ENCODE measurements at regions not wholly inside any gene's neighbourhood (a gene's known extent, or its start where the extent isn't known, plus 50 kb on each side); places are given as distances from the start of the nearest gene placed in this dataset.

- TF ChIP-seq CTCF (IDR thresholded peaks at IDR 0.05) = no peak
- no peaks in the 10 kb centered on the region for H3K9me3 ChIP-seq
- H3K27ac ChIP-seq = no peak overlapping the region
- DNase-seq (ENCODE audit: low spot score) = no peak
- H3K36me3 ChIP-seq = no peaks in the 10 kb centered on the region
- H3K4me1 ChIP-seq = no peaks in the 10 kb centered on the region
- H3K27me3 ChIP-seq = no peaks in the 10 kb centered on the region
- H3K4me3 ChIP-seq = no peak overlapping the region
Observed at GRCh38 chr2:13584020-13584419, 867.3 kb downstream of the TRIB2 start.

GRCh38 chr2:13585732-13586131 lies 869.0 kb downstream of the TRIB2 start:
- no peak overlapping the region for H3K4me3 ChIP-seq
- no peaks in the 10 kb centered on the region for H3K36me3 ChIP-seq
- H3K9me3 ChIP-seq = no peaks in the 10 kb centered on the region
- no peak overlapping the region for H3K27ac ChIP-seq
- TF ChIP-seq CTCF (IDR thresholded peaks at IDR 0.05) = no peak
- H3K4me1 ChIP-seq = no peaks in the 10 kb centered on the region
- H3K27me3 ChIP-seq = no peaks in the 10 kb centered on the region
- DNase-seq (ENCODE audit: low spot score) = no peak

GRCh38 chr2:13596233-13596632 lies 879.5 kb downstream of the TRIB2 start:
- Histone ChIP-seq H3K9me3 (no peaks in the 10 kb centered on the region), H3K27ac (no peak overlapping the region), H3K36me3 (no peaks in the 10 kb centered on the region), H3K4me3 (no peak overlapping the region), H3K27me3 (no peaks in the 10 kb centered on the region), H3K4me1 (no peaks in the 10 kb centered on the region)
- DNase-seq (ENCODE audit: low spot score) = no peak
- no peak for TF ChIP-seq CTCF (IDR thresholded peaks at IDR 0.05)

GRCh38 chr2:13597176-13597575 lies 880.4 kb downstream of the TRIB2 start:
- DNase-seq (ENCODE audit: low spot score) = no peak
- Histone ChIP-seq H3K27me3 (no peaks in the 10 kb centered on the region), H3K4me1 (no peaks in the 10 kb centered on the region), H3K9me3 (no peaks in the 10 kb centered on the region), H3K36me3 (no peaks in the 10 kb centered on the region), H3K27ac (no peak overlapping the region), H3K4me3 (no peak overlapping the region)
- no peak for TF ChIP-seq CTCF (IDR thresholded peaks at IDR 0.05)

GRCh38 chr2:13601506-13601905 lies 884.8 kb downstream of the TRIB2 start:
- H3K9me3 ChIP-seq = no peaks in the 10 kb centered on the region

More at GRCh38 chr2:13601506-13601905, 884.8 kb downstream of the TRIB2 start:
- no peak for TF ChIP-seq CTCF (IDR thresholded peaks at IDR 0.05)
- Histone ChIP-seq H3K27me3 (no peaks in the 10 kb centered on the region), H3K4me1 (no peaks in the 10 kb centered on the region), H3K4me3 (no peak overlapping the region), H3K27ac (no peak overlapping the region), H3K36me3 (no peaks in the 10 kb centered on the region)
- DNase-seq (ENCODE audit: low spot score) = no peak
